Transverse colon (tissue), 4 donors: ENCODE measurements at regions not wholly inside any gene's neighbourhood (a gene's known extent, or its start where the extent isn't known, plus 50 kb on each side); places are given as distances from the start of the nearest gene placed in this dataset.

Source experiments
- EP300 ChIP-seq: sonication (generic); formaldehyde crosslinking; IDR thresholded peaks from one replicate; pipeline ENCODE4 v1.6.1; 2017; ENCODE audit warnings: antibody characterized with exemption, low read depth
- POLR2AphosphoS5 ChIP-seq, 3 donors: sonication (generic); formaldehyde crosslinking; IDR thresholded peaks; one replicate each; pipeline ENCODE4 v1.6.1; 2016; ENCODE audit warnings: antibody characterized with exemption in 3 of 3
- TF ChIP-seq, protein P1 (sequence below), 5 experiments: fragments of 200-600 bp in 3 of 5; fragments of 450-650 bp in 2 of 5; sonication (generic) in 3 of 5; IDR thresholded peaks; 1 replicate in 2 of 5; 2 replicates in 3 of 5; pipeline ENCODE4 v1.5.1; 2016 to 2017; ENCODE audit warnings: antibody characterized with exemption in 5 of 5, inconsistent platforms in 3 of 5, mild to moderate bottlenecking in 2 of 5, moderate library complexity in 1 of 5

DNA sequence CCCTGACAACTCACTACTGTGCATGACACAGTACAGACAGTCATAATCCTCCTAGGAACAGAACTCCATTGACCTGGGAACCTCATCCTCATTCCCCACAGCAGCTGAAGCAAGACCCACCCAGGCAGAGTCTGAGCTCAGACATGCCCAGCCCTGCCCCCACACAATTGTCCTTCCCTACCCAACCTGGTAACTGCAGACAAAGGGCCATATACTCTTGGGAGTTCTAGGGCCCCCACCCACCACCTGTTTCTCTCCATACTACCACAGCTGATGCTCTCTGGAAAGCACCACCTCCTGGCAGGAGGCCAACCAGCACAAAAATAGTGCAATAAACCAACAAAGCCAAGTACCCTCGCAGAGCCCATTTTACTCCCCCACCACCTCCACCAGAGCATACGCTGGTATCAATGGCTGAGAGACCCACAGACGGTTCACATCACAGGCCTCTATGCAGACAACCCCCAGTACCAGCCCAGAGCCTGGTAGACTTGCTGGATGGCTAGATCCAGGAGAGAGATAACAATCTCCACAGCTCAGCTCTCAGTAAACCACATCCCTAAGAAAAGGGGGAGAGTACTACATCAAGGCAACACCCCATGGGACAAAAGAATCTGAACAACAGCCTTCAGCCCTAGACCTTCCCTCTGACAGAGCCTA is 159.7 kb upstream of the CXADR start:
- TF ChIP-seq, protein P1, sequence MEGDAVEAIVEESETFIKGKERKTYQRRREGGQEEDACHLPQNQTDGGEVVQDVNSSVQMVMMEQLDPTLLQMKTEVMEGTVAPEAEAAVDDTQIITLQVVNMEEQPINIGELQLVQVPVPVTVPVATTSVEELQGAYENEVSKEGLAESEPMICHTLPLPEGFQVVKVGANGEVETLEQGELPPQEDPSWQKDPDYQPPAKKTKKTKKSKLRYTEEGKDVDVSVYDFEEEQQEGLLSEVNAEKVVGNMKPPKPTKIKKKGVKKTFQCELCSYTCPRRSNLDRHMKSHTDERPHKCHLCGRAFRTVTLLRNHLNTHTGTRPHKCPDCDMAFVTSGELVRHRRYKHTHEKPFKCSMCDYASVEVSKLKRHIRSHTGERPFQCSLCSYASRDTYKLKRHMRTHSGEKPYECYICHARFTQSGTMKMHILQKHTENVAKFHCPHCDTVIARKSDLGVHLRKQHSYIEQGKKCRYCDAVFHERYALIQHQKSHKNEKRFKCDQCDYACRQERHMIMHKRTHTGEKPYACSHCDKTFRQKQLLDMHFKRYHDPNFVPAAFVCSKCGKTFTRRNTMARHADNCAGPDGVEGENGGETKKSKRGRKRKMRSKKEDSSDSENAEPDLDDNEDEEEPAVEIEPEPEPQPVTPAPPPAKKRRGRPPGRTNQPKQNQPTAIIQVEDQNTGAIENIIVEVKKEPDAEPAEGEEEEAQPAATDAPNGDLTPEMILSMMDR (IDR thresholded peaks at IDR 0.05), result no peak
- TF ChIP-seq EP300, result no peak
- TF ChIP-seq POLR2AphosphoS5 (IDR thresholded peaks at IDR 0.05), result no peak
